Esophagus squamous epithelium (tissue), 5 donors: ENCODE measurements at regions not wholly inside any gene's neighbourhood (a gene's known extent, or its start where the extent isn't known, plus 50 kb on each side); places are given as distances from the start of the nearest gene placed in this dataset.

Source experiments
- DNase-seq: peaks from one replicate; lab custom pipeline; 2025; lab: John Stamatoyannopoulos, UW
- H3K27ac ChIP-seq, 4 donors: fragments of 200-600 bp; sonication (generic); one replicate each; pipeline ENCODE4 v1.5.1; 2016 to 2019; ENCODE audit warnings: mild to moderate bottlenecking in 1 of 4
- H3K27me3 ChIP-seq, 4 donors: fragments of 200-600 bp; sonication (generic); 1 replicate in 3 of 4; 2 replicates in 1 of 4; pipeline versions ENCODE4 v1.5.1 to v1.6.0; 2017 to 2021; ENCODE audit warnings: antibody characterized with exemption in 1 of 4
- H3K36me3 ChIP-seq, 3 donors: fragments of 200-600 bp; sonication (generic); one replicate each; pipeline ENCODE4 v1.5.1; 2016 to 2019
- H3K4me1 ChIP-seq, 3 donors: fragments of 200-600 bp; sonication (generic); one replicate each; pipeline ENCODE4 v1.5.1; 2017 to 2019
- H3K4me3 ChIP-seq, 4 donors: fragments of 200-600 bp; sonication (generic); 1 replicate in 3 of 4; 2 replicates in 1 of 4; pipeline ENCODE4 v1.5.1; 2016 to 2019; ENCODE audit warnings: mild to moderate bottlenecking in 2 of 4, moderate library complexity in 1 of 4
- H3K9me3 ChIP-seq, 3 donors: fragments of 200-600 bp; sonication (generic); one replicate each; pipeline ENCODE4 v1.5.1; 2016 to 2019
- CTCF ChIP-seq, 6 experiments: fragments of 450-650 bp in 4 of 6; fragments of 200-600 bp in 2 of 6; sonication (generic) in 2 of 6; IDR thresholded peaks; one replicate each; pipeline ENCODE4 v1.5.1; 2016 to 2019; ENCODE audit warnings: antibody characterized with exemption in 6 of 6, mild to moderate bottlenecking in 4 of 6, moderate library complexity in 4 of 6
- POLR2A ChIP-seq, 4 donors: fragments of 450-650 bp; IDR thresholded peaks; one replicate each; pipeline ENCODE4 v1.6.1; 2017; ENCODE audit warnings: antibody characterized with exemption in 4 of 4, mild to moderate bottlenecking in 4 of 4, moderate library complexity in 3 of 4
- WGBS, 2 donors: methylation state at CpG; one replicate each; pipeline ENCODE4 v1.1.5; 2018; 5-methylcytosine and 5-hydroxymethylcytosine counted together
- intact Hi-C: fragments of 100-400 bp; cut with DNase I; formaldehyde crosslinking; loops from one replicate; pipeline ENCODE4 v1.15.0; 2022
- donor health status: DM: yes; HTN: yes; CAD: no.

- H3K4me3 ChIP-seq: no peak overlapping the region
- no peak for DNase-seq
- no peak overlapping the region for H3K27ac ChIP-seq
- TF ChIP-seq CTCF (IDR thresholded peaks at IDR 0.05) (no peak), POLR2A (IDR thresholded peaks at IDR 0.05) (no peak)
- intact Hi-C loops: no loop called here
- no peaks in the 10 kb centered on the region for H3K4me1 ChIP-seq
- H3K27me3 ChIP-seq: no peaks in the 10 kb centered on the region
- H3K36me3 ChIP-seq: no peaks in the 10 kb centered on the region
- H3K9me3 ChIP-seq: peaks cover 0 to 26% (median 22%) of the 10 kb centered on the region in 3 donors
Measured at GRCh38 chr7:22645418-22646181, 81.4 kb upstream of the IL6 start.

GRCh38 chr7:22642454-22642853 is 84.5 kb upstream of the IL6 start:
- peaks cover 0 to 25% (median 22%) of the 10 kb centered on the region in 3 donors for H3K9me3 ChIP-seq
- H3K4me1 ChIP-seq: no peaks in the 10 kb centered on the region
- H3K4me3 ChIP-seq: no peak overlapping the region
- DNase-seq: no peak
- intact Hi-C loops: no loop called here
- no peaks in the 10 kb centered on the region for H3K36me3 ChIP-seq
- no peaks in the 10 kb centered on the region for H3K27me3 ChIP-seq
- no peak overlapping the region for H3K27ac ChIP-seq
- TF ChIP-seq POLR2A (IDR thresholded peaks at IDR 0.05) (no peak), CTCF (IDR thresholded peaks at IDR 0.05) (no peak)

GRCh38 chr7:22640269-22640668 is 86.7 kb upstream of the IL6 start:
- no peak overlapping the region for H3K4me3 ChIP-seq
- 73 to 92% methylated on average over 8 of the region's 8 CpGs for WGBS, 2 donors
- intact Hi-C loops: no loop called here

GRCh38 chr7:22639396-22639795 is 87.6 kb upstream of the IL6 start:
- no peak for TF ChIP-seq POLR2A (IDR thresholded peaks at IDR 0.05)
- no peak for TF ChIP-seq CTCF (IDR thresholded peaks at IDR 0.05)
- intact Hi-C loops: no loop called here
- H3K9me3 ChIP-seq: peaks cover 0 to 4% (median 0%) of the 10 kb centered on the region in 3 donors
- H3K27ac ChIP-seq: no peak overlapping the region
- no peak for DNase-seq
- H3K36me3 ChIP-seq: no peaks in the 10 kb centered on the region
- no peak overlapping the region for H3K4me3 ChIP-seq
- 66 to 79% methylated on average over 4 of the region's 4 CpGs for WGBS, 2 donors
- no peaks in the 10 kb centered on the region for H3K4me1 ChIP-seq
- no peaks in the 10 kb centered on the region for H3K27me3 ChIP-seq

More at GRCh38 chr7:22640269-22640668, 86.7 kb upstream of the IL6 start:
- TF ChIP-seq POLR2A (IDR thresholded peaks at IDR 0.05): no peak
- no peak for TF ChIP-seq CTCF (IDR thresholded peaks at IDR 0.05)
- no peak for DNase-seq
- Histone ChIP-seq H3K27me3 (no peaks in the 10 kb centered on the region), H3K36me3 (no peaks in the 10 kb centered on the region), H3K27ac (no peak overlapping the region), H3K4me1 (no peaks in the 10 kb centered on the region), H3K9me3 (peaks cover 0 to 4% (median 3%) of the 10 kb centered on the region in 3 donors)

- TF ChIP-seq POLR2A (IDR thresholded peaks at IDR 0.05): no peak
- no peak for TF ChIP-seq CTCF (IDR thresholded peaks at IDR 0.05)
- intact Hi-C loops: no loop called here
- Histone ChIP-seq H3K36me3 (no peaks in the 10 kb centered on the region), H3K4me3 (no peak overlapping the region), H3K27me3 (no peaks in the 10 kb centered on the region), H3K27ac (peak overlapping the region in 1 of 4 donors; percentile 36), H3K4me1 (peaks cover 0 to 4% (median 3%) of the 10 kb centered on the region in 3 donors), H3K9me3 (no peaks in the 10 kb centered on the region)
- DNase-seq: no peak
- WGBS, 2 donors: 44 to 100% methylated on average over 1 of the region's 1 CpG
Measured at GRCh38 chr7:22635349-22635748, 91.7 kb upstream of the IL6 start.
